GM19463 (cell line): ENCODE measurements at regions not wholly inside any gene's neighbourhood (a gene's known extent, or its start where the extent isn't known, plus 50 kb on each side); places are given as distances from the start of the nearest gene placed in this dataset.

Source experiments
- ATAC-seq: cut with Tn5 transposase; IDR thresholded peaks from one replicate; pipeline ENCODE4 v1.9.1; 2021; ENCODE audit warnings: mild to moderate bottlenecking, moderate library complexity; ENCODE audit not compliant: unreplicated experiment

- no peak for ATAC-seq
Observed at GRCh38 chr10:108471420-108471819, 1306.9 kb upstream of the SORCS1 start.

GRCh38 chr10:108469940-108470339, 1305.4 kb upstream of the SORCS1 start:
- ATAC-seq, result no peak

GRCh38 chr10:108465871-108466641, 1301.5 kb upstream of the SORCS1 start:
- ATAC-seq, result peak; percentile 69

GRCh38 chr10:108462005-108462404, 1297.5 kb upstream of the SORCS1 start:
- no peak for ATAC-seq

GRCh38 chr10:108454793-108455192, 1290.3 kb upstream of the SORCS1 start:
- ATAC-seq, result no peak

- ATAC-seq, result no peak
Observed at GRCh38 chr10:108454224-108454623, 1289.7 kb upstream of the SORCS1 start.

- ATAC-seq, result no peak
Observed at GRCh38 chr10:108453166-108453565, 1288.7 kb upstream of the SORCS1 start.

GRCh38 chr10:108452533-108452932, 1288.0 kb upstream of the SORCS1 start:
- no peak for ATAC-seq

- ATAC-seq, result no peak
Observed at GRCh38 chr10:108450280-108450679, 1285.8 kb upstream of the SORCS1 start.

- no peak for ATAC-seq
Observed at GRCh38 chr10:108445746-108446145, 1281.2 kb upstream of the SORCS1 start.

GRCh38 chr10:108443636-108444035, 1279.1 kb upstream of the SORCS1 start:
- ATAC-seq, result peak; percentile 89

- ATAC-seq, result no peak
Observed at GRCh38 chr10:108439397-108439796, 1274.9 kb upstream of the SORCS1 start.

GRCh38 chr10:108436096-108436495, 1271.6 kb upstream of the SORCS1 start:
- no peak for ATAC-seq

GRCh38 chr10:108434559-108435252, 1270.2 kb upstream of the SORCS1 start:
- ATAC-seq, result no peak

GRCh38 chr10:108427146-108427545, 1262.6 kb upstream of the SORCS1 start:
- ATAC-seq, result no peak

- ATAC-seq, result no peak
Observed at GRCh38 chr10:108425283-108425964, 1260.9 kb upstream of the SORCS1 start.

- no peak for ATAC-seq
Observed at GRCh38 chr10:108424656-108425055, 1260.2 kb upstream of the SORCS1 start.

GRCh38 chr10:108422286-108422685, 1257.8 kb upstream of the SORCS1 start:
- ATAC-seq, result no peak

- no peak for ATAC-seq
Observed at GRCh38 chr10:108421266-108421665, 1256.8 kb upstream of the SORCS1 start.

- ATAC-seq, result no peak
Observed at GRCh38 chr10:108413954-108414353, 1249.4 kb upstream of the SORCS1 start.

- peak; percentile 73 for ATAC-seq
Observed at GRCh38 chr10:108412323-108412722, 1247.8 kb upstream of the SORCS1 start.

- ATAC-seq, result no peak
Observed at GRCh38 chr10:108411894-108412293, 1247.4 kb upstream of the SORCS1 start.
